ENCODE measurements at regions not wholly inside any gene's neighbourhood (a gene's known extent, or its start where the extent isn't known, plus 50 kb on each side); places are given as distances from the start of the nearest gene placed in this dataset.

GRCh38 chr7:17481118-17481517 lies 182.7 kb downstream of the AHR start:
- no peak for DNase-seq (ENCODE audit: low read depth, low spot score)

GRCh38 chr7:17485368-17485767 lies 186.9 kb downstream of the AHR start:
- no peak for DNase-seq (ENCODE audit: low read depth, low spot score)

GRCh38 chr7:17485904-17486303 lies 187.5 kb downstream of the AHR start:
- DNase-seq (ENCODE audit: low read depth, low spot score), result no peak

- DNase-seq (ENCODE audit: low read depth, low spot score), result no peak
Measured at GRCh38 chr7:17486835-17487234, 188.4 kb downstream of the AHR start.

GRCh38 chr7:17487343-17487742 lies 188.9 kb downstream of the AHR start:
- DNase-seq (ENCODE audit: low read depth, low spot score), result no peak

GRCh38 chr7:17488829-17489228 lies 190.4 kb downstream of the AHR start:
- no peak for DNase-seq (ENCODE audit: low read depth, low spot score)

GRCh38 chr7:17489961-17490360 lies 191.5 kb downstream of the AHR start:
- no peak for DNase-seq (ENCODE audit: low read depth, low spot score)

- no peak for DNase-seq (ENCODE audit: low read depth, low spot score)
Measured at GRCh38 chr7:17490825-17491224, 192.4 kb downstream of the AHR start.

GRCh38 chr7:17492437-17492836 lies 194.0 kb downstream of the AHR start:
- no peak for DNase-seq (ENCODE audit: low read depth, low spot score)

GRCh38 chr7:17493446-17493845 lies 195.0 kb downstream of the AHR start:
- no peak for DNase-seq (ENCODE audit: low read depth, low spot score)

GRCh38 chr7:17495655-17496394 lies 197.4 kb downstream of the AHR start:
- DNase-seq (ENCODE audit: low read depth, low spot score), result no peak

- no peak for DNase-seq (ENCODE audit: low read depth, low spot score)
Measured at GRCh38 chr7:17497136-17497535, 198.7 kb downstream of the AHR start.

- DNase-seq (ENCODE audit: low read depth, low spot score), result no peak
Measured at GRCh38 chr7:17497549-17498167, 199.2 kb downstream of the AHR start.

- no peak for DNase-seq (ENCODE audit: low read depth, low spot score)
Measured at GRCh38 chr7:17498230-17498629, 199.8 kb downstream of the AHR start.

GRCh38 chr7:17500736-17501135 lies 202.3 kb downstream of the AHR start:
- no peak for DNase-seq (ENCODE audit: low read depth, low spot score)

- no peak for DNase-seq (ENCODE audit: low read depth, low spot score)
Measured at GRCh38 chr7:17501441-17502212, 203.2 kb downstream of the AHR start.

GRCh38 chr7:17502213-17503060 lies 204.0 kb downstream of the AHR start:
- DNase-seq (ENCODE audit: low read depth, low spot score), result no peak

GRCh38 chr7:17506095-17506494 lies 207.6 kb downstream of the AHR start:
- no peak for DNase-seq (ENCODE audit: low read depth, low spot score)

- no peak for DNase-seq (ENCODE audit: low read depth, low spot score)
Measured at GRCh38 chr7:17506596-17506995, 208.1 kb downstream of the AHR start.

- no peak for DNase-seq (ENCODE audit: low read depth, low spot score)
Measured at GRCh38 chr7:17507717-17508116, 209.3 kb downstream of the AHR start.

- no peak for DNase-seq (ENCODE audit: low read depth, low spot score)
Measured at GRCh38 chr7:17512181-17512675, 213.8 kb downstream of the AHR start.

Data from pulmonary artery endothelial cell (primary cell).